ENCODE measurements at regions not wholly inside any gene's neighbourhood (a gene's known extent, or its start where the extent isn't known, plus 50 kb on each side); places are given as distances from the start of the nearest gene placed in this dataset.

DNA sequence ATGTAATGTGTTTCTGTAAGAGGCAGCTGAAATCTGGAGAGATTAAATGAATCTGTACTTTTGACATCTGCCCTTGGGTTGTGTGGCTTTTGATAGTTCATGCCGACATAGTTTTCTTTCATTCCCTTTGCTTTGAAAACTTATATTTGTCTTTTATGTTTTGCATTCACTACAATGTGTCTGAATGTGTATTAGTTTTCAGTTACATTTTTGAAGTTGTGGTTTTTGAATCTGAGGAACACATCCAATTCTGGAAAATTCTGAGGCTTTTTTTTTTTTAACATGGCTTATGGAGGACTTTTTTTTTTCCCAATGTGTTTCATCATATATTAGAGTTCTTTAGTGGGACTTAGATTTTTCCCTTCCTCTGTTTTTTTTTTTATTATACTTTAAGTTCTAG, 683.7 kb upstream of the SOX9 start:
- H3K9me3 ChIP-seq, result no peaks in the 10 kb centered on the region
- H3K27me3 ChIP-seq, result no peaks in the 10 kb centered on the region
- no peaks in the 10 kb centered on the region for H3K4me1 ChIP-seq (ENCODE audit: insufficient read depth)
- TF ChIP-seq, protein P1, sequence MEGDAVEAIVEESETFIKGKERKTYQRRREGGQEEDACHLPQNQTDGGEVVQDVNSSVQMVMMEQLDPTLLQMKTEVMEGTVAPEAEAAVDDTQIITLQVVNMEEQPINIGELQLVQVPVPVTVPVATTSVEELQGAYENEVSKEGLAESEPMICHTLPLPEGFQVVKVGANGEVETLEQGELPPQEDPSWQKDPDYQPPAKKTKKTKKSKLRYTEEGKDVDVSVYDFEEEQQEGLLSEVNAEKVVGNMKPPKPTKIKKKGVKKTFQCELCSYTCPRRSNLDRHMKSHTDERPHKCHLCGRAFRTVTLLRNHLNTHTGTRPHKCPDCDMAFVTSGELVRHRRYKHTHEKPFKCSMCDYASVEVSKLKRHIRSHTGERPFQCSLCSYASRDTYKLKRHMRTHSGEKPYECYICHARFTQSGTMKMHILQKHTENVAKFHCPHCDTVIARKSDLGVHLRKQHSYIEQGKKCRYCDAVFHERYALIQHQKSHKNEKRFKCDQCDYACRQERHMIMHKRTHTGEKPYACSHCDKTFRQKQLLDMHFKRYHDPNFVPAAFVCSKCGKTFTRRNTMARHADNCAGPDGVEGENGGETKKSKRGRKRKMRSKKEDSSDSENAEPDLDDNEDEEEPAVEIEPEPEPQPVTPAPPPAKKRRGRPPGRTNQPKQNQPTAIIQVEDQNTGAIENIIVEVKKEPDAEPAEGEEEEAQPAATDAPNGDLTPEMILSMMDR (IDR thresholded peaks at IDR 0.05), result no peak
- no peak for TF ChIP-seq EP300 (IDR thresholded peaks at IDR 0.05)
- no peak for TF ChIP-seq POLR2A (IDR thresholded peaks at IDR 0.05)
- no peak for DNase-seq
- H3K4me3 ChIP-seq, result no peak overlapping the region
- 46 to 64% (median 49%) methylated on average over 1 of the region's 1 CpG for WGBS, 3 donors
- intact Hi-C loops (cut with DNase I), result no loop called here
- no peaks in the 10 kb centered on the region for H3K36me3 ChIP-seq
- no peak overlapping the region for H3K27ac ChIP-seq

DNA sequence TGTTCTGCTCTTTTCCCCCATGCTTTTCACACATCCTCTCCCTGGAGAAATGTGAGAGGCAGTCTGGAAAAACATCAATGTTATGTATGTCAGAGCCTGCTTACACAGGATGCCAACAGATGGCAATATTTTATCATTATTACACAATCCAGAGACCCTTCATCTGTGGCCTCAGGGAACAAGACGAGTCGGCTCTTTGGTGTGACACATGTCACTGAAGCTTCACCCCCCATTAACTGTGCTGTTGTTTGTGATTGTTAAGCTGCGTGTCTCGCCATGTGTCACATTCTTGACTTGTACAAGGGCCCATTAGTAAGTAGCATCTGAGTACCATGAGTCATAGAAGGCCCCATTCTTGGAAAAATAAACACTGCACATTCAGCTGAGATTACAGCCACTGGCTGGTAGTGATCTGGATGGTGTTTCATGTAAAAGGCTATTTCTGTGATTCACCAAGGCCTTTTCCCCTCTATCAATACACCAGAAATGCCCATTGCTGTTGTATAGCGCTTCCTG, 682.1 kb upstream of the SOX9 start:
- no peaks in the 10 kb centered on the region for H3K9me3 ChIP-seq
- DNase-seq, result no peak
- intact Hi-C loops (cut with DNase I), result no loop called here
- H3K36me3 ChIP-seq, result no peaks in the 10 kb centered on the region
- H3K4me1 ChIP-seq (ENCODE audit: insufficient read depth), result no peaks in the 10 kb centered on the region
- H3K27ac ChIP-seq, result no peak overlapping the region
- TF ChIP-seq POLR2A (IDR thresholded peaks at IDR 0.05) (no peak), EP300 (IDR thresholded peaks at IDR 0.05) (no peak)
- TF ChIP-seq, protein P1 (IDR thresholded peaks at IDR 0.05), result no peak
- H3K4me3 ChIP-seq, result no peak overlapping the region
- WGBS, 3 donors, result 52 to 59% (median 57%) methylated on average over 5 of the region's 5 CpGs
- no peaks in the 10 kb centered on the region for H3K27me3 ChIP-seq

DNA sequence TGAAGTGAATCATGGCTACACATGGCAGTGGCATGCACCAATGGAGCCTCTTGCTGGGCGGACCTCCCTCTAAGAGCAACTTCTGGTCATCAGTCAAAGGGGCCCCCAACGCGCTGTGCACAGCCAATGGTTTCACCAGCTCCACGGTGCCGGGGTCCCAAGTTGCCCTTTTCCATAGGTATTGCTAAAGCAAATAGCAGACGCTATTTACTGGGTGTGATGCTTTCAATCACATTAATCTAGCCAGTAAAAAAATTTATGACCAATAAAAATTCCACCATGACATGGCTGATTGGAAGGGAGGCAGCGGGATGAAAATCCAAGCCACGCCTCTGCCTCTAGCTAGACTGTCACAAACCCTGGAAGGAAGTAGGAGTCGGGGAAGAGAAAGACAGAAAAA, 680.3 kb upstream of the SOX9 start:
- Histone ChIP-seq H3K36me3 (no peaks in the 10 kb centered on the region), H3K9me3 (no peaks in the 10 kb centered on the region), H3K4me1 (ENCODE audit: insufficient read depth) (no peaks in the 10 kb centered on the region), H3K4me3 (no peak overlapping the region), H3K27ac (no peak overlapping the region), H3K27me3 (no peaks in the 10 kb centered on the region)
- intact Hi-C loops (cut with DNase I), result no loop called here
- 77 to 86% (median 79%) methylated on average over 9 of the region's 9 CpGs for WGBS, 3 donors
- TF ChIP-seq, protein P1 (IDR thresholded peaks at IDR 0.05), result no peak
- TF ChIP-seq POLR2A (IDR thresholded peaks at IDR 0.05), result no peak
- no peak for TF ChIP-seq EP300 (IDR thresholded peaks at IDR 0.05)
- no peak for DNase-seq

DNA sequence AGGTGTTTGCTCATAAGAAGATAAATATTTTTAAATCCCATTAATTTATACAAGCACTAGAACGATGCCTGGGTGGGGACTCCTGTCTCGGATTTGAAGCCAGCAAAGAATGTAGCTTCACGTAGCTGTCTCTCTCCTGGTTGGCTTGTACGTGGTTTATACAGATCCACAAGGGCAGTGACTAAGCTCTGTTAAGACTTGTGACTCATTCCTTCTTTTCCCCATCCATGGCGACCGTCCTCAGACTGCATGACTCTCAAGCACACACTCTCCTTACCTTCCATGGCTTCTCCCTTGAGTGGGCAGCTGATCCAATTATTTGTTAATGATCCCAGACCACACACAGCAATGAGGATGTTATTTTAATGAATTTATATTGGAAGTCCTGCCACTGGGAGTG, 679.7 kb upstream of the SOX9 start:
- Histone ChIP-seq H3K27me3 (no peaks in the 10 kb centered on the region), H3K36me3 (no peaks in the 10 kb centered on the region), H3K4me3 (no peak overlapping the region), H3K9me3 (no peaks in the 10 kb centered on the region), H3K4me1 (ENCODE audit: insufficient read depth) (no peaks in the 10 kb centered on the region), H3K27ac (no peak overlapping the region)
- no peak for DNase-seq
- 79 to 86% (median 81%) methylated on average over 6 of the region's 6 CpGs for WGBS, 3 donors
- TF ChIP-seq POLR2A (IDR thresholded peaks at IDR 0.05) (no peak), EP300 (IDR thresholded peaks at IDR 0.05) (no peak)
- TF ChIP-seq, protein P1 (IDR thresholded peaks at IDR 0.05), result no peak
- intact Hi-C loops (cut with DNase I), result no loop called here

All from ovary (tissue), 7 donors.